ENCODE measurements at regions not wholly inside any gene's neighbourhood (a gene's known extent, or its start where the extent isn't known, plus 50 kb on each side); places are given as distances from the start of the nearest gene placed in this dataset.

- H3K27ac ChIP-seq: no peak overlapping the region
Observed at GRCh38 chr10:60560451-60560850, 170.8 kb upstream of the ANK3 start.

GRCh38 chr10:60555700-60556099, 166.0 kb upstream of the ANK3 start:
- Histone ChIP-seq H3K79me2 (no peaks in the 10 kb centered on the region), H3K36me3 (ENCODE audit: control insufficient read depth, insufficient read depth, low read length) (no peaks in the 10 kb centered on the region), H3K4me2 (ENCODE audit: low read length) (no peak overlapping the region), H2AFZ (no peak overlapping the region), H3K27ac (no peak overlapping the region), H3K4me3 (ENCODE audit: low read depth, low read length) (no peak overlapping the region), H3K9ac (no peak overlapping the region), H3K27me3 (ENCODE audit: control insufficient read depth, insufficient read depth, low read length) (no peaks in the 10 kb centered on the region), H3K9me3 (ENCODE audit: control insufficient read depth, low read length) (no peaks in the 10 kb centered on the region), H3K4me1 (no peaks in the 10 kb centered on the region)
- no peak for TF ChIP-seq CTCF (IDR thresholded peaks at IDR 0.05)

More at GRCh38 chr10:60560451-60560850, 170.8 kb upstream of the ANK3 start:
- Histone ChIP-seq H3K9ac (no peak overlapping the region), H3K4me3 (ENCODE audit: low read depth, low read length) (no peak overlapping the region), H3K9me3 (ENCODE audit: control insufficient read depth, low read length) (no peaks in the 10 kb centered on the region), H2AFZ (no peak overlapping the region), H3K4me1 (no peaks in the 10 kb centered on the region), H3K27me3 (ENCODE audit: control insufficient read depth, insufficient read depth, low read length) (no peaks in the 10 kb centered on the region), H3K79me2 (no peaks in the 10 kb centered on the region), H3K36me3 (ENCODE audit: control insufficient read depth, insufficient read depth, low read length) (no peaks in the 10 kb centered on the region), H3K4me2 (ENCODE audit: low read length) (no peak overlapping the region)
- TF ChIP-seq CTCF (IDR thresholded peaks at IDR 0.05): no peak

GRCh38 chr10:60549686-60550085, 160.0 kb upstream of the ANK3 start:
- H3K4me2 ChIP-seq (ENCODE audit: low read length): no peak overlapping the region
- no peaks in the 10 kb centered on the region for H3K4me1 ChIP-seq
- no peaks in the 10 kb centered on the region for H3K27me3 ChIP-seq (ENCODE audit: control insufficient read depth, insufficient read depth, low read length)
- H3K27ac ChIP-seq: no peak overlapping the region
- no peak overlapping the region for H3K4me3 ChIP-seq (ENCODE audit: low read depth, low read length)
- H3K79me2 ChIP-seq: no peaks in the 10 kb centered on the region
- no peak overlapping the region for H2AFZ ChIP-seq
- H3K36me3 ChIP-seq (ENCODE audit: control insufficient read depth, insufficient read depth, low read length): no peaks in the 10 kb centered on the region
- peak; percentile 38 for TF ChIP-seq CTCF (IDR thresholded peaks at IDR 0.05)
- no peaks in the 10 kb centered on the region for H3K9me3 ChIP-seq (ENCODE audit: control insufficient read depth, low read length)
- no peak overlapping the region for H3K9ac ChIP-seq

GRCh38 chr10:60542657-60543056, 153.0 kb upstream of the ANK3 start:
- Histone ChIP-seq H3K27me3 (ENCODE audit: control insufficient read depth, insufficient read depth, low read length) (no peaks in the 10 kb centered on the region), H3K4me1 (no peaks in the 10 kb centered on the region), H3K79me2 (no peaks in the 10 kb centered on the region), H3K36me3 (ENCODE audit: control insufficient read depth, insufficient read depth, low read length) (no peaks in the 10 kb centered on the region), H3K4me2 (ENCODE audit: low read length) (no peak overlapping the region), H3K9ac (no peak overlapping the region), H2AFZ (no peak overlapping the region), H3K27ac (no peak overlapping the region), H3K9me3 (ENCODE audit: control insufficient read depth, low read length) (no peaks in the 10 kb centered on the region), H3K4me3 (ENCODE audit: low read depth, low read length) (no peak overlapping the region)
- no peak for TF ChIP-seq CTCF (IDR thresholded peaks at IDR 0.05)

- H3K4me2 ChIP-seq (ENCODE audit: low read length): no peak overlapping the region
- H2AFZ ChIP-seq: no peak overlapping the region
- no peak overlapping the region for H3K4me3 ChIP-seq (ENCODE audit: low read depth, low read length)
- TF ChIP-seq CTCF (IDR thresholded peaks at IDR 0.05): no peak
- no peaks in the 10 kb centered on the region for H3K79me2 ChIP-seq
- no peaks in the 10 kb centered on the region for H3K27me3 ChIP-seq (ENCODE audit: control insufficient read depth, insufficient read depth, low read length)
- no peaks in the 10 kb centered on the region for H3K9me3 ChIP-seq (ENCODE audit: control insufficient read depth, low read length)
- H3K9ac ChIP-seq: no peak overlapping the region
- H3K27ac ChIP-seq: no peak overlapping the region
- H3K4me1 ChIP-seq: no peaks in the 10 kb centered on the region
- H3K36me3 ChIP-seq (ENCODE audit: control insufficient read depth, insufficient read depth, low read length): no peaks in the 10 kb centered on the region
Observed at GRCh38 chr10:60541451-60541850, 151.8 kb upstream of the ANK3 start.
